ENCODE measurements at regions not wholly inside any gene's neighbourhood (a gene's known extent, or its start where the extent isn't known, plus 50 kb on each side); places are given as distances from the start of the nearest gene placed in this dataset.

DNA sequence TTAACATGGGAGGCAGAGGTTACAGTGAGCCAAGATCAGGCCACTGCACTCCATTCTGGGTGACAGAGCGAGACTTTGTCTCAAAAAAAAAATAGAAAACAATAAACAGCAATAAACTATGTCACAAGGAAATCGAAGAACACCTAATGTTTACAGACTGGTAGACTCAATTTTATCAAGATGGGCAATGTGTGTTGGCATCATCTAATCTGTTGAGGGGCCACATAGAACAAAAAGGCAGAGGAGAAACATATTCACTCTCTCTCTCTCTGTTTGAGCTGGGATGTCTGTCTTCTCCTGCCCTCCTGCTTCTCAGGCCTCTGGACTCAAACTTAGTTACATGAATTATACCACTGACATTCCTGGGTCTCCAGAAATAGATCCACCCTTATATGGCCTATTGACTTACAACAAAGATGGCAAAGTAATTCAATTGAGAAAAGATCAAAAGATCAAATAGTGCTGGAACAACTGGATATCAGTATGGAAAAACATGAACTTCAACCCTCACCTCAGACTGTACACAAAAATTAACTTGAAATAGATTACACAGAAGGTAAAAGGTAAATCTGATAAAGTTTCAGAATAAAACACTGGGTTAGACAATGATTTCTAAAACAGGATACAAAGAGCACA, 703.8 kb upstream of the CRIM1 start:
- Histone ChIP-seq H3F3A (replicated peaks; ENCODE audit: insufficient read depth) (no peaks in the 10 kb centered on the region), H3K9me3 (no peaks in the 10 kb centered on the region), H3K9me2 (no peaks in the 10 kb centered on the region), H2AFZ (ENCODE audit: low read depth) (no peak overlapping the region), H3K27me3 (ENCODE audit: insufficient read depth) (no peaks in the 10 kb centered on the region), H3K27ac (ENCODE audit: low read depth in 2 of 2, low read length in 1 of 2) (no peak overlapping the region), H3K79me2 (ENCODE audit: insufficient read depth) (no peaks in the 10 kb centered on the region), H3K4me1 (ENCODE audit: control insufficient read depth in 1 of 2, insufficient read depth in 2 of 2, low read depth in 1 of 2, low read length in 1 of 2) (no peaks in the 10 kb centered on the region), H3K36me3 (replicated peaks in 1 of 2; ENCODE audit: control insufficient read depth in 1 of 2, insufficient read depth in 2 of 2, low read length in 1 of 2) (no peaks in the 10 kb centered on the region), H3K4me2 (no peak overlapping the region), H3K9ac (no peak overlapping the region), H3K4me3 (ENCODE audit: low read depth in 2 of 2, low read length in 1 of 2) (no peak overlapping the region), H4K20me1 (ENCODE audit: insufficient read depth) (no peaks in the 10 kb centered on the region)
- no peak for DNase-seq
- WGBS (ENCODE audit: low lambda C conversion rate) = 7% methylated on average over 2 of the region's 2 CpGs
- no peak for TF ChIP-seq JUND (IDR thresholded peaks at IDR 0.05)
- no peak for TF ChIP-seq YY1 (IDR thresholded peaks at IDR 0.05; ENCODE audit: low read depth)
- TF ChIP-seq CHD2 (IDR thresholded peaks at IDR 0.05; ENCODE audit: low read length, partially characterized antibody) = no peak
- TF ChIP-seq SIN3A (IDR thresholded peaks at IDR 0.05; ENCODE audit: borderline replicate concordance, low read depth, low read length) = no peak
- TF ChIP-seq RCOR1 (IDR thresholded peaks at IDR 0.05; ENCODE audit: low read length) = no peak
- TF ChIP-seq, protein P1, sequence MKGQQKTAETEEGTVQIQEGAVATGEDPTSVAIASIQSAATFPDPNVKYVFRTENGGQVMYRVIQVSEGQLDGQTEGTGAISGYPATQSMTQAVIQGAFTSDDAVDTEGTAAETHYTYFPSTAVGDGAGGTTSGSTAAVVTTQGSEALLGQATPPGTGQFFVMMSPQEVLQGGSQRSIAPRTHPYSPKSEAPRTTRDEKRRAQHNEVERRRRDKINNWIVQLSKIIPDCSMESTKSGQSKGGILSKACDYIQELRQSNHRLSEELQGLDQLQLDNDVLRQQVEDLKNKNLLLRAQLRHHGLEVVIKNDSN (IDR thresholded peaks at IDR 0.05; ENCODE audit: borderline replicate concordance, low read depth) = no peak
- TF ChIP-seq, protein P2, sequence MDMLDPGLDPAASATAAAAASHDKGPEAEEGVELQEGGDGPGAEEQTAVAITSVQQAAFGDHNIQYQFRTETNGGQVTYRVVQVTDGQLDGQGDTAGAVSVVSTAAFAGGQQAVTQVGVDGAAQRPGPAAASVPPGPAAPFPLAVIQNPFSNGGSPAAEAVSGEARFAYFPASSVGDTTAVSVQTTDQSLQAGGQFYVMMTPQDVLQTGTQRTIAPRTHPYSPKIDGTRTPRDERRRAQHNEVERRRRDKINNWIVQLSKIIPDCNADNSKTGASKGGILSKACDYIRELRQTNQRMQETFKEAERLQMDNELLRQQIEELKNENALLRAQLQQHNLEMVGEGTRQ (IDR thresholded peaks at IDR 0.05; ENCODE audit: borderline replicate concordance, low read depth, low read length) = no peak
- no peak for TF ChIP-seq EZH2phosphoT487 (IDR thresholded peaks at IDR 0.05; ENCODE audit: borderline replicate concordance, low read depth)
- TF ChIP-seq, protein P3, sequence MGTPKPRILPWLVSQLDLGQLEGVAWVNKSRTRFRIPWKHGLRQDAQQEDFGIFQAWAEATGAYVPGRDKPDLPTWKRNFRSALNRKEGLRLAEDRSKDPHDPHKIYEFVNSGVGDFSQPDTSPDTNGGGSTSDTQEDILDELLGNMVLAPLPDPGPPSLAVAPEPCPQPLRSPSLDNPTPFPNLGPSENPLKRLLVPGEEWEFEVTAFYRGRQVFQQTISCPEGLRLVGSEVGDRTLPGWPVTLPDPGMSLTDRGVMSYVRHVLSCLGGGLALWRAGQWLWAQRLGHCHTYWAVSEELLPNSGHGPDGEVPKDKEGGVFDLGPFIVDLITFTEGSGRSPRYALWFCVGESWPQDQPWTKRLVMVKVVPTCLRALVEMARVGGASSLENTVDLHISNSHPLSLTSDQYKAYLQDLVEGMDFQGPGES (IDR thresholded peaks at IDR 0.05; ENCODE audit: low read depth, low read length) = no peak
- POLR2A ChIA-PET = no interaction called here
- CTCF ChIA-PET = no interaction called here

GRCh38 chr2:35614640-35615039, 740.9 kb upstream of the CRIM1 start:
- no peaks in the 10 kb centered on the region for H3F3A ChIP-seq (replicated peaks; ENCODE audit: insufficient read depth)
- H3K4me2 ChIP-seq = no peak overlapping the region
- H3K36me3 ChIP-seq (replicated peaks in 1 of 2; ENCODE audit: control insufficient read depth in 1 of 2, insufficient read depth in 2 of 2, low read length in 1 of 2) = no peaks in the 10 kb centered on the region
- no peaks in the 10 kb centered on the region for H3K4me1 ChIP-seq (ENCODE audit: control insufficient read depth in 1 of 2, insufficient read depth in 2 of 2, low read depth in 1 of 2, low read length in 1 of 2)
- WGBS (ENCODE audit: low lambda C conversion rate) = 8% methylated on average over 2 of the region's 2 CpGs
- no peak for DNase-seq
- H3K27ac ChIP-seq (ENCODE audit: low read depth in 2 of 2, low read length in 1 of 2) = no peak overlapping the region
- no peak overlapping the region for H3K4me3 ChIP-seq (ENCODE audit: low read depth in 2 of 2, low read length in 1 of 2)
- CTCF ChIA-PET = no interaction called here
- H2AFZ ChIP-seq (ENCODE audit: low read depth) = no peak overlapping the region
- no peaks in the 10 kb centered on the region for H3K27me3 ChIP-seq (ENCODE audit: insufficient read depth)
- H3K9me3 ChIP-seq = no peaks in the 10 kb centered on the region
- H3K9me2 ChIP-seq = 0 out of 2 replicates have a peak, but pooled peaks cover 3% of the 10 kb centered on the region
- TF ChIP-seq TEAD4 (IDR thresholded peaks at IDR 0.05; ENCODE audit: borderline replicate concordance, insufficient read depth) (no peak), JUND (IDR thresholded peaks at IDR 0.05) (no peak), GATA2 (CRISPR knock-in tag; IDR thresholded peaks at IDR 0.05) (no peak), POLR2AphosphoS5 (IDR thresholded peaks at IDR 0.05; ENCODE audit: low read depth, low read length) (no peak), GABPA (IDR thresholded peaks at IDR 0.05; ENCODE audit: low read depth) (no peak), RAD21 (IDR thresholded peaks at IDR 0.05; ENCODE audit: low read length) (no peak), NRF1 (IDR thresholded peaks at IDR 0.05; ENCODE audit: low read depth, low read length) (no peak), FOSL2 (IDR thresholded peaks at IDR 0.05; ENCODE audit: borderline replicate concordance, low read depth) (no peak), RXRA (IDR thresholded peaks at IDR 0.05; ENCODE audit: borderline replicate concordance, low read depth) (no peak), MXI1 (IDR thresholded peaks at IDR 0.05; ENCODE audit: low read depth, low read length) (no peak), SMC3 (IDR thresholded peaks at IDR 0.05; ENCODE audit: low read depth, low read length) (no peak), YY1 (IDR thresholded peaks at IDR 0.05; ENCODE audit: low read depth) (no peak), EZH2phosphoT487 (IDR thresholded peaks at IDR 0.05; ENCODE audit: borderline replicate concordance, low read depth) (no peak)
- TF ChIP-seq, protein P3 (IDR thresholded peaks at IDR 0.05; ENCODE audit: low read depth, low read length) = no peak
- TF ChIP-seq, protein P1 (IDR thresholded peaks at IDR 0.05; ENCODE audit: borderline replicate concordance, low read depth) = no peak
- TF ChIP-seq, protein P4, sequence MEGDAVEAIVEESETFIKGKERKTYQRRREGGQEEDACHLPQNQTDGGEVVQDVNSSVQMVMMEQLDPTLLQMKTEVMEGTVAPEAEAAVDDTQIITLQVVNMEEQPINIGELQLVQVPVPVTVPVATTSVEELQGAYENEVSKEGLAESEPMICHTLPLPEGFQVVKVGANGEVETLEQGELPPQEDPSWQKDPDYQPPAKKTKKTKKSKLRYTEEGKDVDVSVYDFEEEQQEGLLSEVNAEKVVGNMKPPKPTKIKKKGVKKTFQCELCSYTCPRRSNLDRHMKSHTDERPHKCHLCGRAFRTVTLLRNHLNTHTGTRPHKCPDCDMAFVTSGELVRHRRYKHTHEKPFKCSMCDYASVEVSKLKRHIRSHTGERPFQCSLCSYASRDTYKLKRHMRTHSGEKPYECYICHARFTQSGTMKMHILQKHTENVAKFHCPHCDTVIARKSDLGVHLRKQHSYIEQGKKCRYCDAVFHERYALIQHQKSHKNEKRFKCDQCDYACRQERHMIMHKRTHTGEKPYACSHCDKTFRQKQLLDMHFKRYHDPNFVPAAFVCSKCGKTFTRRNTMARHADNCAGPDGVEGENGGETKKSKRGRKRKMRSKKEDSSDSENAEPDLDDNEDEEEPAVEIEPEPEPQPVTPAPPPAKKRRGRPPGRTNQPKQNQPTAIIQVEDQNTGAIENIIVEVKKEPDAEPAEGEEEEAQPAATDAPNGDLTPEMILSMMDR (IDR thresholded peaks at IDR 0.05) = no peak
- H3K9ac ChIP-seq = no peak overlapping the region
- POLR2A ChIA-PET = no interaction called here
- no peaks in the 10 kb centered on the region for H3K79me2 ChIP-seq (ENCODE audit: insufficient read depth)
- H4K20me1 ChIP-seq (ENCODE audit: insufficient read depth) = no peaks in the 10 kb centered on the region

Measured in SK-N-SH (cell line).